GM10248 (cell line): ENCODE measurements at regions not wholly inside any gene's neighbourhood (a gene's known extent, or its start where the extent isn't known, plus 50 kb on each side); places are given as distances from the start of the nearest gene placed in this dataset.

Experiments
- CTCF ChIA-PET: fragments of 300-600 bp; sonication (Branson Sonifier 250); formaldehyde crosslinking; extraction: SDS; loops from one replicate; lab custom pipeline; 2021; ENCODE audit warnings: antibody characterized with exemption; lab: Yijun Ruan, JAX
- POLR2A ChIA-PET: fragments of 350-650 bp; sonication (Branson Sonifier 250); formaldehyde crosslinking; extraction: SDS; loops from one replicate; lab custom pipeline; 2020; ENCODE audit warnings: antibody characterized with exemption; lab: Yijun Ruan, JAX
- DNase-seq: peaks from one replicate; pipeline ENCODE4 v3.0.0; 2012; ENCODE audit errors: extremely low spot score
- TF ChIP-seq, protein P1 (sequence below): IDR thresholded peaks from 2 replicates; pipeline ENCODE4 v1.5.1; 2012; ENCODE audit warnings: mild to moderate bottlenecking, low read depth; ENCODE audit errors: extremely low read depth, missing control alignments, control extremely low read depth

DNA sequence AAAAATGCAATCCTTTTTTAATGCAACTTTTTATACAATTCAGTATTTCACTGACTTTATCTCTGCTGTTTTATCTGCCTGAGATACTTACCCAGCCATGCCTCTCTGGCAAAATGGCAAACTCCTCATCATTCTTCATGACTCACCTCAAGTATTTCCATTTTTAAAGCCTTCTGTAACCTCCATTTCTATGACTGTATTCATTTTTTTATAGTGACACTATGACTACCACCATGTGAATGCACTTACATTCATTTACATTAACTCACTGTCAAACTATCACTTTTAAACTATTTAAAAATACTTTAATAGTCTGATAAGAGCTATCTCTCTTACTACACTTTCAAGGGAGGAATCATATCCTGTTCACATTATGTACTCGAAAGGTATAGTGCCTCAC is 99.4 kb upstream of the SCN7A start:
- DNase-seq = no peak
- CTCF ChIA-PET = no interaction called here
- POLR2A ChIA-PET = no interaction called here

DNA sequence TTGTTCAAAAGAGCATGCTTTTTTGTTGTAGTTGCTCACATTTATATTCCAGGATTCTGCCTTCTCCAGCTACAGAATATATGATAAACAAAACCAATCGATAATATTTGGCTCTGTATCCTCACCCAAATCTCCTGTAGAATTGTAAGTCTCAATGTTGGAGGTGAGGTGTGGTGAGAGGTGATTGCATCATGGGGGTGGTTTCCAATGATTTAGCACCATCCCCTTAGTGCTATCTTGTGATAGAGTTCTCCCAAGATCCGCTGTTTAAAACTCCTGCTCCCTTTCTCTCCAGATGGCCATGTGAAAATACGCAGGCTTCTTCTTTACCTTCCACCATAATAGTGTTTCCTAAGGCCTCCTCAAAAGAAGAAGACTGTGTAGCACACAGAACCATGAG is 98.7 kb upstream of the SCN7A start:
- DNase-seq = no peak
- CTCF ChIA-PET = no interaction called here
- POLR2A ChIA-PET = no interaction called here
- TF ChIP-seq, protein P1, sequence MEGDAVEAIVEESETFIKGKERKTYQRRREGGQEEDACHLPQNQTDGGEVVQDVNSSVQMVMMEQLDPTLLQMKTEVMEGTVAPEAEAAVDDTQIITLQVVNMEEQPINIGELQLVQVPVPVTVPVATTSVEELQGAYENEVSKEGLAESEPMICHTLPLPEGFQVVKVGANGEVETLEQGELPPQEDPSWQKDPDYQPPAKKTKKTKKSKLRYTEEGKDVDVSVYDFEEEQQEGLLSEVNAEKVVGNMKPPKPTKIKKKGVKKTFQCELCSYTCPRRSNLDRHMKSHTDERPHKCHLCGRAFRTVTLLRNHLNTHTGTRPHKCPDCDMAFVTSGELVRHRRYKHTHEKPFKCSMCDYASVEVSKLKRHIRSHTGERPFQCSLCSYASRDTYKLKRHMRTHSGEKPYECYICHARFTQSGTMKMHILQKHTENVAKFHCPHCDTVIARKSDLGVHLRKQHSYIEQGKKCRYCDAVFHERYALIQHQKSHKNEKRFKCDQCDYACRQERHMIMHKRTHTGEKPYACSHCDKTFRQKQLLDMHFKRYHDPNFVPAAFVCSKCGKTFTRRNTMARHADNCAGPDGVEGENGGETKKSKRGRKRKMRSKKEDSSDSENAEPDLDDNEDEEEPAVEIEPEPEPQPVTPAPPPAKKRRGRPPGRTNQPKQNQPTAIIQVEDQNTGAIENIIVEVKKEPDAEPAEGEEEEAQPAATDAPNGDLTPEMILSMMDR = no peak

More for the DNA sequence above, 99.4 kb upstream of the SCN7A start:
- TF ChIP-seq, protein P1 = no peak

DNA sequence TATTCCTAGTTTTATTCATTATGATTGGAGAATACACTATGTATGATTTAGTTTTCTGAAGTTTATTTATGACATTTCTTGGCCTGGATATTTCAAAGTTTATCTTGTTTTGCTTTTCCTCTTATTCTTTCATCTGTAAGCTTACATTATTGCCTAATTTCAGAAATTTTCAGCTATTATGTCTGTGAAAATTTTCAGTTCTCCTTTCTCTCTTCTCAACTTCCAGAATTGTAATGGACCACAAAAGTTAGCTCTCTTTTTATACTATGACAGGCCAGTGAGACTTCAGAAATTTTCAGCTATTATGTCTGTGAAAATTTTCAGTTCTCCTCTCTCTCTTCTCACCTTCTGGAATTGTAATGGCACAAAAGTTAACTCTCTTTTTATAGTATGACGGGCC is 97.2 kb upstream of the SCN7A start:
- DNase-seq = no peak
- TF ChIP-seq, protein P1 = no peak
- POLR2A ChIA-PET = no interaction called here
- CTCF ChIA-PET = no interaction called here

DNA sequence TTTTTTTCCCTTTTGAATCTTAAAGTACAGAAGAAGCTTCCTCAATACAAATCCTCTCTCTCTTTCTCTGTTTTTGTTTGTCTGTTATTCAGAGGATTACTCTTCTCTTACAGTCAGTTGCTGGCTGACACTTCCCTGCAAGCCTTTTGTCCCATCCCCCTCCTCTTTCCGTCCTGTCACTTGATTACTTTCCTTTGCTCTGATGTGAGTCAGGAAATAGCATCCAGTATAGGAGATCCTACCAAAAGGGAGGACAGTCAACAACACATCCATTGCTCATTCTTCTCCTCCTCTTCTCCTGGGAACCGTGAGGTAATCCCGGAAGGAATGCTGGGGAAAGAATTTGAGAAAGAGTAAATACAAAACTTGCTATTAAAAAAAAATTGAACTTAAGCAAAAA is 79.3 kb upstream of the SCN7A start:
- DNase-seq = no peak
- TF ChIP-seq, protein P1 = no peak
- ChIA-PET CTCF (no interaction called here), POLR2A (no interaction called here)

DNA sequence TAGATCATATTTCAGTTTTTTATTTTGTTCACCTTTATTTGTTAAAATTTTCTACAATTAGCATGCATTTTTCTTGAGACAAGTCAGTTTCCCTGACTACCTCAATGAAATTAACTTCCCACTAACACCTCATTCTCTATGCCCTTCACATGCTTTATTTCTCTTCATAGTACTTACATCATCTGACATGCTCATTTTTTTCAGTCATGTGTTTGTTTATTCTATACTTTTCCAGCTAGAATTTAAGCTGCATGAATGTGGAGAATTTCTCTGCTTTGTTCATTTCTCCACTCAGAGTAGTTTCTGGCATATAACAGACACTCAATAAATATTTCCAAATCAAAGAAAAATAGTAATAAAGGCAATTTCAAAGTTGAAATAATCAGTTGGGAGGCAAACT is 78.9 kb upstream of the SCN7A start:
- TF ChIP-seq, protein P1 = no peak
- POLR2A ChIA-PET = no interaction called here
- CTCF ChIA-PET = no interaction called here
- no peak for DNase-seq

DNA sequence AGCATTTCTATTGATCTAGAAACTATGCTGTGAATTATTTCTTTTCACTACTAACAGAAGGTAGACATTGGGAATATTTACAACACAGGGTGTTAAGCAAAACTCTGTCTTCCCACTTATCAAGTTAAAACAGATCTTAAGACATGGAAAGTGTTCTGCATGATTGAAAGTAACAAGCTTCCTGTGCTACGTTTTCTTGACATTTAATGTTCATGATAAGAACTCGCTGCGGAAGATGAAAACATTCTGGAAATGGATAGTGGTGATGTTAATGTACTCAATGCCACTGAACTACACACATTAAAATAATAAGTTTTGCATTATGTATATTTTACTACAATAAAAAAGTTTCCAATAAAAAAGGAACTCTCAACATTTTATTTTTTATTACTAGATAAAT is 74.4 kb upstream of the SCN7A start:
- POLR2A ChIA-PET = no interaction called here

More for the DNA sequence above, 74.4 kb upstream of the SCN7A start:
- no peak for DNase-seq
- TF ChIP-seq, protein P1 = no peak
- CTCF ChIA-PET = no interaction called here
